ENCODE measurements at regions not wholly inside any gene's neighbourhood (a gene's known extent, or its start where the extent isn't known, plus 50 kb on each side); places are given as distances from the start of the nearest gene placed in this dataset.
A peak's percentile ranks its signal among the peaks of the same experiment; 100 is the strongest.

DNA sequence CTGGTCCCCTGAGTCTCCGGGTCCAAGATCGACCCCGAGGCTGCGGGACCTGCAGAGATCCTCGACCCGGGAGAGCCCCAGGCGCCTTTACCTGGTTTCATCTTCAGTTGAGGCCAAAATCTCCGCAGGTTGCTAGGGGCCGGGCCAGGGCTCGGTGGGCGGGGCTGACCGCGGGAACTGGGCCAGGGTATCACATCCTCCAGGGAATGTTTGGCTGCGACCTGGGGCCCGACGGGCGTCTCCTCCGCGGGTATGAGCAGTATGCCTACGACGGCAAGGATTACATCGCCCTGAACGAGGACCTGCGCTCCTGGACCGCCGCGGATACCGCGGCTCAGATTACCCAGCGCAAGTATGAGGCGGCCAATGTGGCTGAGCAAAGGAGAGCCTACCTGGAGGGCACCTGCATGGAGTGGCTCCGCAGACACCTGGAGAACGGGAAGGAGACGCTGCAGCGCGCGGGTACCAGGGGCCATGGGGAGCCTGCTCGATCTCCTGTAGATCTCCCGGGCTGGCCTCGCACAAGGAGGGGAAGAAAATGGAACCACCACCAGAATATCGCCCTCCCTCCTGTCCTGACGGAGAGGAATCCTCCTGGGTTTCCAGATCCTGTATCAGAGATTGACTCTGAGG is 53.8 kb upstream of the POLR1H start:
- Mint-ChIP-seq H3K4me3 (peak overlapping the region; percentile 59), H3K9me3 (no peaks in the 10 kb centered on the region), H3K27me3 (ENCODE audit: low read depth, poor library complexity) (peaks cover 81% of the 10 kb centered on the region), H3K4me1 (peaks cover 19% of the 10 kb centered on the region), H3K27ac (no peak overlapping the region), H3K36me3 (ENCODE audit: low read depth) (peaks cover 25% of the 10 kb centered on the region)
- DNase-seq: peak; percentile 52
- TF ChIP-seq, protein P1, sequence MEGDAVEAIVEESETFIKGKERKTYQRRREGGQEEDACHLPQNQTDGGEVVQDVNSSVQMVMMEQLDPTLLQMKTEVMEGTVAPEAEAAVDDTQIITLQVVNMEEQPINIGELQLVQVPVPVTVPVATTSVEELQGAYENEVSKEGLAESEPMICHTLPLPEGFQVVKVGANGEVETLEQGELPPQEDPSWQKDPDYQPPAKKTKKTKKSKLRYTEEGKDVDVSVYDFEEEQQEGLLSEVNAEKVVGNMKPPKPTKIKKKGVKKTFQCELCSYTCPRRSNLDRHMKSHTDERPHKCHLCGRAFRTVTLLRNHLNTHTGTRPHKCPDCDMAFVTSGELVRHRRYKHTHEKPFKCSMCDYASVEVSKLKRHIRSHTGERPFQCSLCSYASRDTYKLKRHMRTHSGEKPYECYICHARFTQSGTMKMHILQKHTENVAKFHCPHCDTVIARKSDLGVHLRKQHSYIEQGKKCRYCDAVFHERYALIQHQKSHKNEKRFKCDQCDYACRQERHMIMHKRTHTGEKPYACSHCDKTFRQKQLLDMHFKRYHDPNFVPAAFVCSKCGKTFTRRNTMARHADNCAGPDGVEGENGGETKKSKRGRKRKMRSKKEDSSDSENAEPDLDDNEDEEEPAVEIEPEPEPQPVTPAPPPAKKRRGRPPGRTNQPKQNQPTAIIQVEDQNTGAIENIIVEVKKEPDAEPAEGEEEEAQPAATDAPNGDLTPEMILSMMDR (IDR thresholded peaks at IDR 0.05): no peak

DNA sequence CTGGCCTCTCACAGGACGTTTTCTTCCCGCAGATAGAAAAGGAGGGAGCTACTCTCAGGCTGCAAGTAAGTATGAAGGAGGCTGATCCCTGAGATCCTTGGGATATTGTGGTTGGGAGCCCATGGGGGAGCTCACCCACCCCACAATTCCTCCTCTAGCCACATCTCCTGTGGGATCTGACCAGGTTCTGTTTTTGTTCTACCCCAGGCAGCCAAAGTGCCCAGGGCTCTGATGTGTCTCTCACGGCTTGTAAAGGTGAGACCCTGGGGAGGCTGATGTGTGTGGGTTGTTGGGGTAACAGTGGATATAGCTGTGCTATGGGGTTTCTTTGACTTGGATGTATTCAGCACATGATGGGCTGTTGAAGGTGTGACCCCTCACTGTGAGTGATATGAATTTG is 52.0 kb upstream of the POLR1H start:
- peaks cover 25% of the 10 kb centered on the region for H3K36me3 Mint-ChIP-seq (ENCODE audit: low read depth)
- TF ChIP-seq, protein P1 (IDR thresholded peaks at IDR 0.05): no peak
- peaks cover 65% of the 10 kb centered on the region for H3K27me3 Mint-ChIP-seq (ENCODE audit: low read depth, poor library complexity)
- H3K9me3 Mint-ChIP-seq: no peaks in the 10 kb centered on the region
- DNase-seq: no peak
- H3K4me1 Mint-ChIP-seq: peaks cover 19% of the 10 kb centered on the region
- H3K27ac Mint-ChIP-seq: no peak overlapping the region
- H3K4me3 Mint-ChIP-seq: no peak overlapping the region
